HCT116 (cell line): ENCODE measurements at regions not wholly inside any gene's neighbourhood (a gene's known extent, or its start where the extent isn't known, plus 50 kb on each side); places are given as distances from the start of the nearest gene placed in this dataset.

Experiments
- ATAC-seq: fragments of 200-7000 bp; cut with Tn5 transposase; 2 replicates; pipeline ENCODE4 v1.9.1; 2020; ENCODE audit warnings: mild to moderate bottlenecking, moderate library complexity
- BruUV-seq: library from RNA; stranded (reverse); fragments of 400-500 nt; replicated peaks from 2 replicates; lab custom pipeline; 2021; lab: Mats Ljungman, UMichigan
- CTCF ChIA-PET: fragments of 300-600 bp; sonication (Branson Sonifier 250); formaldehyde crosslinking; loops from one replicate; lab custom pipeline; 2021; ENCODE audit warnings: antibody characterized with exemption; lab: Charles Lee
- POLR2A ChIA-PET: fragments of 300-600, 350-600 bp; sonication (Branson Sonifier 250); formaldehyde crosslinking; loops from one replicate; lab custom pipeline; 2021; ENCODE audit warnings: antibody characterized with exemption; lab: Charles Lee
- RAD21 ChIA-PET, 2 experiments: fragments of 300-600 bp; sonication (Branson Sonifier 250); formaldehyde crosslinking; loops; one replicate each; lab custom pipeline; 2023; ENCODE audit warnings: low total read pairs in 2 of 2; ENCODE audit not compliant: uncharacterized antibody in 2 of 2, unreplicated experiment in 2 of 2, low non-redundant PET in 1 of 2; lab: Charles Lee
- DNase-seq: peaks from one replicate; pipeline ENCODE4 v3.0.0-alpha.2; 2010; ENCODE audit warnings: low read depth, low spot score
- H2AFZ ChIP-seq: fragments of 200-600 bp; shearing (Covaris generic), sonication (generic); 2 replicates; pipeline ENCODE4 v1.6.1; 2017; ENCODE audit warnings: low read depth, mixed run types, mixed read lengths, antibody characterized with exemption, low read length; ENCODE audit not compliant: poor library complexity, severe bottlenecking
- H3K27ac ChIP-seq: 2 replicates; pipeline ENCODE4 v1.5.1; 2012; ENCODE audit warnings: low read depth, low read length
- H3K27me3 ChIP-seq: fragments of 200-600 bp; sonication (generic); 2 replicates; pipeline ENCODE4 v1.6.1; 2016; ENCODE audit warnings: mixed run types, low read length, mixed read lengths; ENCODE audit not compliant: insufficient read depth
- H3K36me3 ChIP-seq, 2 experiments: fragments of 200-500 bp in 1 of 2; fragments of 200-600 bp in 1 of 2; sonication (Bioruptor generic) in 1 of 2; sonication (generic) in 1 of 2; 2 replicates each; pipeline versions ENCODE4 v1.5.1 to v1.6.1; 2014 to 2016; ENCODE audit warnings: low read length in 2 of 2, inconsistent platforms in 1 of 2, mixed read lengths in 1 of 2, mixed run types in 1 of 2; ENCODE audit not compliant: insufficient read depth in 2 of 2, control insufficient read depth in 1 of 2
- H3K4me1 ChIP-seq, 2 experiments: fragments of 200-600 bp in 1 of 2; sonication (generic) in 1 of 2; 2 replicates each; pipeline versions ENCODE4 v1.5.1 to v1.6.1; 2012 to 2017; ENCODE audit warnings: low read length in 2 of 2, inconsistent platforms in 1 of 2, mild to moderate bottlenecking in 1 of 2, mixed read lengths in 1 of 2, mixed run types in 1 of 2, moderate library complexity in 1 of 2; ENCODE audit not compliant: insufficient read depth in 2 of 2, control insufficient read depth in 1 of 2
- H3K4me2 ChIP-seq: fragments of 200-600 bp; sonication (generic); 2 replicates; pipeline ENCODE4 v1.6.1; 2017; ENCODE audit warnings: mixed run types, low read length, mixed read lengths
- H3K4me3 ChIP-seq, 2 experiments: fragments of 200-600 bp in 1 of 2; sonication (generic) in 1 of 2; replicated peaks in 1 of 2; 2 replicates each; pipeline ENCODE4 v1.5.1; 2011 to 2016; ENCODE audit warnings: low read length in 2 of 2, control low read depth in 1 of 2, low read depth in 1 of 2, mild to moderate bottlenecking in 1 of 2, mixed read lengths in 1 of 2, mixed run types in 1 of 2
- H3K79me2 ChIP-seq: fragments of 200-600 bp; sonication (generic); 2 replicates; pipeline ENCODE4 v1.6.1; 2017; ENCODE audit warnings: mild to moderate bottlenecking, mixed run types, low read length, moderate library complexity, mixed read lengths; ENCODE audit not compliant: insufficient read depth
- H3K9ac ChIP-seq: fragments of 200-600 bp; sonication (generic); 2 replicates; pipeline ENCODE4 v1.6.1; 2016; ENCODE audit warnings: low read length, mixed read lengths
- H3K9me2 ChIP-seq: fragments of 200-600 bp; sonication (generic), shearing (Covaris generic); 2 replicates; pipeline ENCODE4 v1.6.1; 2017; ENCODE audit warnings: mixed run types, mild to moderate bottlenecking, moderate library complexity; ENCODE audit not compliant: insufficient read depth
- H3K9me3 ChIP-seq, 2 experiments: fragments of 200-500 bp in 1 of 2; fragments of 200-600 bp in 1 of 2; sonication (Bioruptor generic) in 1 of 2; sonication (generic) in 1 of 2; 2 replicates each; pipeline ENCODE4 v1.6.1; 2014 to 2017; ENCODE audit warnings: low read length in 2 of 2, mixed read lengths in 2 of 2, inconsistent platforms in 1 of 2, low read depth in 1 of 2, mild to moderate bottlenecking in 1 of 2, mixed run types in 1 of 2, moderate library complexity in 1 of 2; ENCODE audit not compliant: control insufficient read depth in 1 of 2, insufficient read depth in 1 of 2
- H4K20me1 ChIP-seq: fragments of 200-600 bp; sonication (generic), shearing (Covaris generic); 2 replicates; pipeline ENCODE4 v1.6.1; 2017; ENCODE audit warnings: mixed run types, mild to moderate bottlenecking, moderate library complexity; ENCODE audit not compliant: insufficient read depth
- EZH2 ChIP-seq: fragments of 200-600 bp; sonication (generic); IDR thresholded peaks from 2 replicates; pipeline ENCODE4 v1.6.1; 2017; ENCODE audit warnings: antibody characterized with exemption, mixed run types
- EZH2phosphoT487 ChIP-seq: fragments of 200-600 bp; IDR thresholded peaks from 2 replicates; pipeline ENCODE4 v1.6.1; 2018; ENCODE audit warnings: antibody characterized with exemption, borderline replicate concordance
- FOSL1 ChIP-seq: IDR thresholded peaks from 2 replicates; pipeline ENCODE4 v1.6.1; 2012; ENCODE audit warnings: low read depth
- MAX ChIP-seq: IDR thresholded peaks from 2 replicates; pipeline ENCODE4 v1.6.1; 2012
- POLR2AphosphoS5 ChIP-seq: IDR thresholded peaks from 2 replicates; pipeline ENCODE4 v1.6.1; 2011; ENCODE audit warnings: mild to moderate bottlenecking, low read depth, low read length, moderate library complexity
- RAD21 ChIP-seq: IDR thresholded peaks from 2 replicates; pipeline ENCODE4 v1.6.1; 2012; ENCODE audit warnings: low read depth, mild to moderate bottlenecking
- REST ChIP-seq: IDR thresholded peaks from 2 replicates; pipeline ENCODE4 v1.6.1; 2012; ENCODE audit warnings: low read depth
- SIN3A ChIP-seq: IDR thresholded peaks from 2 replicates; pipeline ENCODE4 v1.6.1; 2012; ENCODE audit warnings: low read depth
- SP1 ChIP-seq: IDR thresholded peaks from 2 replicates; pipeline ENCODE4 v1.6.1; 2012; ENCODE audit warnings: low read depth
- SRF ChIP-seq: IDR thresholded peaks from 2 replicates; pipeline ENCODE4 v1.6.1; 2012; ENCODE audit warnings: low read depth
- YY1 ChIP-seq: IDR thresholded peaks from 2 replicates; pipeline ENCODE4 v1.6.1; 2011; ENCODE audit warnings: low read length, low read depth, moderate library complexity, mild to moderate bottlenecking; ENCODE audit not compliant: insufficient replicate concordance; ENCODE audit errors: extremely low read depth
- ZBTB33 ChIP-seq: IDR thresholded peaks from 2 replicates; pipeline ENCODE4 v1.6.1; 2011; ENCODE audit warnings: mild to moderate bottlenecking, low read length, moderate library complexity; ENCODE audit not compliant: insufficient replicate concordance; ENCODE audit errors: extremely low read depth
- ZFX ChIP-seq: fragments of 450-650 bp; IDR thresholded peaks from 2 replicates; pipeline ENCODE4 v1.6.1; 2017
- ZNF274 ChIP-seq: fragments of 200-500 bp; sonication (Bioruptor generic); IDR thresholded peaks from 2 replicates; pipeline ENCODE4 v1.6.1; 2014; ENCODE audit warnings: mild to moderate bottlenecking, low read depth, low read length, inconsistent platforms
- intact Hi-C: fragments of 100-400 bp; cut with micrococcal nuclease; formaldehyde crosslinking; loops from 2 replicates; pipeline ENCODE4 v1.10.0; 2022

- no peak for ATAC-seq
- no peaks in the 10 kb centered on the region for H3K27me3 ChIP-seq
- no peaks in the 10 kb centered on the region for H4K20me1 ChIP-seq
- H3K79me2 ChIP-seq = no peaks in the 10 kb centered on the region
- no peak overlapping the region for H3K9ac ChIP-seq
- H3K9me2 ChIP-seq = no peaks in the 10 kb centered on the region
- no TSS peak for BruUV-seq
- no peaks in the 10 kb centered on the region for H3K9me3 ChIP-seq
- no peaks in the 10 kb centered on the region for H3K4me1 ChIP-seq
- H3K4me2 ChIP-seq = no peak overlapping the region
- no peak for TF ChIP-seq SRF
- no peak for TF ChIP-seq SP1
- TF ChIP-seq ZFX = no peak
- TF ChIP-seq RAD21 = no peak
- no peak for TF ChIP-seq POLR2AphosphoS5
- no peak for TF ChIP-seq MAX
- no peak for TF ChIP-seq ZNF274
- no peak for TF ChIP-seq EZH2
- no peak for TF ChIP-seq FOSL1
- TF ChIP-seq SIN3A = no peak
- ChIA-PET CTCF (no interaction called here), RAD21 (no interaction called here), POLR2A (no interaction called here)
- H2AFZ ChIP-seq = no peak overlapping the region
- H3K27ac ChIP-seq = no peak overlapping the region
- intact Hi-C loops = no loop called here
- H3K4me3 ChIP-seq = no peak overlapping the region
- DNase-seq = no peak
- no peaks in the 10 kb centered on the region for H3K36me3 ChIP-seq
These were observed 119.8 kb downstream of the MGST1 start for GRCh38 chr12:16467272-16467671.

- no peak for ATAC-seq
- H2AFZ ChIP-seq = no peak overlapping the region
- H4K20me1 ChIP-seq = no peaks in the 10 kb centered on the region
- BruUV-seq = no TSS peak
- no peaks in the 10 kb centered on the region for H3K79me2 ChIP-seq
- H3K4me2 ChIP-seq = no peak overlapping the region
- intact Hi-C loops = no loop called here
- H3K4me1 ChIP-seq = no peaks in the 10 kb centered on the region
- H3K9ac ChIP-seq = no peak overlapping the region
- H3K27me3 ChIP-seq = no peaks in the 10 kb centered on the region
- POLR2A ChIA-PET = no interaction called here
- CTCF ChIA-PET = interaction anchor here (0.7 kb wide), 1 partner anchor 52 kb away, joined by 3 read pairs; no protein-coding TSS in a partner anchor
- no peak overlapping the region for H3K4me3 ChIP-seq
- H3K36me3 ChIP-seq = no peaks in the 10 kb centered on the region
- H3K9me2 ChIP-seq = no peaks in the 10 kb centered on the region
- H3K27ac ChIP-seq = no peak overlapping the region
- H3K9me3 ChIP-seq = no peaks in the 10 kb centered on the region
- RAD21 ChIA-PET = no interaction called here
- DNase-seq = no peak
- TF ChIP-seq SP1 = no peak
- TF ChIP-seq ZBTB33 = no peak
- no peak for TF ChIP-seq REST
- no peak for TF ChIP-seq YY1
- TF ChIP-seq MAX = no peak
- TF ChIP-seq EZH2phosphoT487 = no peak
These were observed 125.2 kb downstream of the MGST1 start for GRCh38 chr12:16472631-16473030.
